HG03175 (cell line): ENCODE measurements at regions not wholly inside any gene's neighbourhood (a gene's known extent, or its start where the extent isn't known, plus 50 kb on each side); places are given as distances from the start of the nearest gene placed in this dataset.

Source experiments
- ATAC-seq: cut with Tn5 transposase; IDR thresholded peaks from one replicate; pipeline ENCODE4 v1.9.1; 2021; ENCODE audit warnings: mild to moderate bottlenecking, moderate library complexity; ENCODE audit not compliant: unreplicated experiment

- no peak for ATAC-seq
Measured at GRCh38 chr18:37956902-37957301, 391.3 kb upstream of the CELF4 start.

- ATAC-seq: no peak
Measured at GRCh38 chr18:37956020-37956419, 390.4 kb upstream of the CELF4 start.

GRCh38 chr18:37955201-37955600 lies 389.6 kb upstream of the CELF4 start:
- ATAC-seq: no peak

DNA sequence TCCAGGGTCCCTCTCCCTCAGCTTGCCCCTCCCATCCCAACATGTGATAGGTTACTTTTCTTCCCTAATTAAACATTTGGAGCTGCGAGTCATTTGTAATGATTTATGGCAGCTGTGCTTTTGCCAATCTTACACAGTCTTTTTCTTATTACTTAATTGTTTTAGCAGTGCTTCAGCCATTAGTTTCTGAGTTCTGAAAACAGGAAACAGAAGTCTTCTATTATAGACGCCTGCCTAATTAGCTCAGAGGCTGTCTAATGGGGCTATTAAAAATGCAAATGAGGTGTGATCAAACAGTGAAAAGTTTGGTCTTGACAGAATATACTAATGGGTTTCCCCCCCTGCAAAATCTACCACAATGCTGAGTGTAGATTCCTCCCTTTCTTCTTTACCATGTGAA lies 388.3 kb upstream of the CELF4 start:
- ATAC-seq: no peak

DNA sequence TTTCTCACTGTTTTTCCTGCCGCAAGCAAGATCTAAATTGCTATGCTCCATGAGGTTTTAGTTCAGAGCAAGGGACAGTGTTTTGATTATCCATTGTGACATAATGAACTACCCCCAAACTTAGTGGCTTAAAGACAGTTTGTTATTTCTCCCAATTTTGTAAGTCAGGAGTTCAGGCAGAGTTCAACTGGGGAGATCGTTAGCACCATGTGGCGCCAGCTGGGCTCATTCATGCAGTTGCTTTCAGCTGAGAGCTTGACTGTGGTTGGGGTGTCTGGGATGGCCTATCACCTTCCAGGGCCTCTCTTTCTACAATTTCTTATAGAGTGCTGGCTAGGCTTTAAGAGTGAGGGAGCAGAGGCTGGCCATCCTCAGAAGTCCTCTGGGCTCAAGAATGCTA lies 382.9 kb upstream of the CELF4 start:
- no peak for ATAC-seq

DNA sequence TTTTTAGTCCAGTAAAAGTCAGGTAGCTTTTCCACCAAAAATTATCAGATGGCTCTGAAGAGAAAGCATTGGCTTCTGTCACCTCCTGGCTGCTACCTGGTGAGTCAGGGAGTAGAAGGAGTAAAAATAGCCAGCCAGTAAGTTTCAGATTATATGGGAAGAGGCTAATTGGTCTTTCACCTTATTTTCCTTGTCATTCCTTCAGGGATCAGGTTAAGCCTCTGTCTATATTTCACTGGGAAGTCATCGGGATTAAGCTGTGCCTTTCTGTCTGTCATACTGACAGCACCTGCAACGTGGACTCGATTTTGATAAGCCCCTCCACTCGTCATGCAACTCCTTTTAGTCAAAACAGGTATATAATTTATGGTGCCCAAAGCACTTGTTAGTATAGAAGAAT lies 380.7 kb upstream of the CELF4 start:
- no peak for ATAC-seq

- no peak for ATAC-seq
Measured at GRCh38 chr18:37944700-37945270, 379.2 kb upstream of the CELF4 start.

DNA sequence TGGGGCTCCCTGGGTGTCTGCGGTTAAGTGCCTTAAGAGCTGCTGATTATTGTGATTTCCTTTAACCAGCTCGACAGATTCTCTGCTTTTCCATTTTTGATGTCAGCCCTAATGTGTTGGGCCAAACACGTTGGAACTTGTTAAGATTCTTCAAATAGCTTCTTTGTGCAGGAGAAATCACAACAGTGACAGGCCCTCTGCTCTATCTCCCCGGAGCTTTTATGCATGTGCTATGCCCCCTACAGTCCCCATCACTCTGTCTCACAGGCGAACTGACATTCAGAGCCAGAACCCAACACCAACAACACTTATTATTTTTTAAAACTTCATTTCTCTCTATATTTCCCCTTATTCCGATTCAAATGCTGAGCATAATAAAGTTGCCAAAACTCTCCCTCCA lies 371.7 kb upstream of the CELF4 start:
- ATAC-seq: no peak

DNA sequence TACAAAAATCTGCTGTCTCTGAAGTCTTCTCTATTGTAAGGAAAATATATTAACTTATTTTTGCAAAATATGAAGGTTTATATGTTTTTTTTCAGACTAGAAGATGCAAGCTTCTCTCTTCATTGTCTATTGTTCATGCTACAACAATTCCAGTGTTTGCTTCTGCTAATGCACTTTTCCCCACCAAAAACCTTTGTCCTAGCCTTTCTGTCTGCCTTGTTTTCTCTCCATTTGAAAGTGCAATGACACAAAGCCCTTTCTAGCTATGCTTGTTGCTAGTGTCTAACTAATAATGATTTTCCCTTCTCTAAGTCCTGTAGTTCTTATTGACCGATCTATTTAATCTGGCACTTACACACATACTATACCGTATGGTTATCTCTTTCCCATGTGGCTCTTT lies 369.5 kb upstream of the CELF4 start:
- ATAC-seq: no peak

GRCh38 chr18:37930640-37931039 lies 365.0 kb upstream of the CELF4 start:
- ATAC-seq: no peak

GRCh38 chr18:37922162-37922561 lies 356.6 kb upstream of the CELF4 start:
- no peak for ATAC-seq

DNA sequence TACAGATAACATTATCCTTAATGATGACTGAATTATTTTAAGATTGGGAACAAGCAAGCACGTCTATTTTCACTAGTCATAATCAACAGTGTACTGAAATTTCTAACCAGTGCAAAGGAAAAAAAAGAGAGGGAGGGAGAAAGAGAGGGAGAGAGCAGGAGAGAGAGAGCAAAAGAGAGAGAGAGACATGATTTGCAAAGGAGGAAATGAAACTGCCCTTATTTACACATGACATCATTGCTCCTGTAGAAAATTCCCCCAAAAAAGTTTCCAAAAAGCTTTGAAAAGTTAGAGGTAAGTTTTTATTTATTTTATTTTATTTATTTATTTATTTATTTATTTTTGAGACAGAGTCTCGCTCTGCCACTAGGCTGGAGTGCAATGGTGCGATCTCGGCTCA lies 355.3 kb upstream of the CELF4 start:
- ATAC-seq: no peak

DNA sequence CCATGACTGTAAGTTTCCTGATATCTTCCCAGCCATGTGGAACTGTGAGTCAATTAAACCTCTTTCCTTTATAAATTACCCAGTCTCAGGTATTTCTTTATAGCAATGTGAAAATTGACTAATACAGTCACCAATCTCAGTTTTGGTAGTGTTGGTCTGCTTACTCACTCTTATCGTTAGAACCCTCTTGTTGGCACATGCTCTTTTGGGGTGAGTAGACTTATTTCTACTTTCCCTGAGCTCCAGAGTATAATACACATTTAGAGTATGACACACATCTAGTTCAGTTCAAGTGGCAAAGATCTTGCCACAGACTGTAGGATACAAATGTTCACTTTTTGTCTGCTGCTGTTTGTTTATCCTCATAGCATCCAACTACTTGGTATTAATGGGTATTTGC lies 347.5 kb upstream of the CELF4 start:
- no peak for ATAC-seq

- no peak for ATAC-seq
Measured at GRCh38 chr18:37902344-37902743, 336.7 kb upstream of the CELF4 start.

DNA sequence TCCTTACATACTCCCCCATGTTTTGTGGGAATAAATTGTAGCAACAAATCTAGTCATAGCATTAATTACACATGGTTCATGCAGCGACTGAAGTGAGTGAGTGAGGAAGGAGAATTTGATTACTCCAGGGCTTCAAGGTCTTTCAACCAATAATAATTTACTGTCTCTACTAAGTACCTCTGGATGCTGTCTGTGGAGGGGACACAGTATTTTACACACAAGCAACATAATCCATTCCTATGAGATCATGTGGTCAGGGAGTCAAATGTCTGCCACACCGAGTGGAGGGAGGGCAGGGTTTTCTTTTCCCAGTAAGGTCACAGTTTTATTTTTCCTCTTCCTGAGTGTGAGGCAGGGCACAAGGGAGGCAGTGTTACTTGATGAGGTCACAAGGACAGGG lies 334.7 kb upstream of the CELF4 start:
- no peak for ATAC-seq

DNA sequence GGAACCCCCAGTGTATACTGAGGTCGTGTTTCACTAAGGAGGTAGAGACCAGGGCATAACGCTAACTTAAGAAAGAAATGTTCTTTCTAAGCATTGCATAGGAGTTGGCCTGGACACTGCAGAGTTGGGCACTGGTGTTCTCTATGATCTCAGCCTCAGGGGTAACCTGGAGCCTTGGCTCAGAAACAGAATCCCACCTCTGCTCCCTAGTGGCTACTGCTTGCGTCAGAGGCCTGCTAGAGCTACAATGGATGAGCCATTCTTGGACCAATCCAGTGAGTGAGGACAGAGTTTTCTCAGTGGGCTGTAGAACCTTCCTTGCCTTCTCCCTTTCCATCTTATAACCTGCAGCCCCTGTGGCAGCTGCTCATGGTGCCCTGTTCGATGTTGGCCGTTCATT lies 324.4 kb upstream of the CELF4 start:
- no peak for ATAC-seq

DNA sequence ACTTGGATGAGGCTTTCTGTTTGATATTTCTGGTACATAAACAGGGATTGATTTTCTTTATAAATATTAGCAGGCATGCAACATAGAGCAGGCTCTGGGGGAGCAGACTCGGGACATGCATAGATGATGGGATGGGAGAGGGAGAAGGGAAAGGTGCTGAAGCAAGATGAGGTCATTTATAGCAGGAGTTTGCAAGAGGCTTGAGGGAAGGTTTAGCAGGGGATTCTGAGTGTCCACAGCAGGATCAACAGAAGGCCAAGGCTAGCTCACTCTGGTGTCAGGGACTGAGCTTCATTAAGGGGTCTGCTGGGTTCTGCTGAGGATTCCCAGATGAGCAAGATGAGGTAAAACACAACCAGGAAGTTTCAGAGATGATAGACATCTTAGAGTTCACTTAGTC lies 309.1 kb upstream of the CELF4 start:
- no peak for ATAC-seq

DNA sequence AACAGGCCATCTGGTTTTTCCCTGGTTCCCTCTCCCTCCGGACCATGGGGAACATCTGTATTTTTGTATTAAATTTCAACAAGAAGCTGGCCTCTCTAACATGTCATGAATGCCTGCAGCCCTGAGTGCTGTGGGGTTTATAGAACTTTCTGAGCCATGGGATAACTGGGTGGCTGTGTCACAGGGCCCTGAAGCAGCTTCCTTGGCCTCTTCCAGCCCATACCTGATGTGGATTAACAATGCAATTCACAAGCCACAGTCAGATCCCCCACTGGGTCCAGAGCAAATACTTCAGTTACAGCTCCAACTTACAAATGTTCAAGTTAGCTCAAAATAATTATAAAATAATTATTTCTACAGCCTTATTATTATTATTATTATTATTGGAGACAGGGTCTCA lies 307.8 kb upstream of the CELF4 start:
- ATAC-seq: no peak

- ATAC-seq: no peak
Measured at GRCh38 chr18:37872562-37872961, 307.0 kb upstream of the CELF4 start.

DNA sequence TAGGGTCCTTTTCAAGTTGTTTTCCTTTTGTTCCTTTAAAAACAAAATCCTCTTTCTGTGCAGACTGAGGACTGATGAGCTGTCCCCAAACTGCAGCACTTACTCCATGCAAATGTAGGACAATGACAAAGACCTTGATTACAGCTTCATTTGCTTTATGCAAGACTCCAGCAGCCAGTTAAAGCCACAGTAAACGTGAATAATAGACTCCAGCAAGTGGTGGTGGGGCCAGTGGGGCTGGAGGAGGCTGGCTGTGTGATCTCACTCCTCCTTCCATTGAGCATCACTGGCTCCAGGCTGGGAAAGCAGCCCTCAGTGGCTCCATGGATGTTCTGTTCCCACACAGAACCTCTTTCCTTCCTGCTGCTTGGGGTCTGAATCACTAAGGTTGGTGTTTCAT lies 306.0 kb upstream of the CELF4 start:
- ATAC-seq: no peak

DNA sequence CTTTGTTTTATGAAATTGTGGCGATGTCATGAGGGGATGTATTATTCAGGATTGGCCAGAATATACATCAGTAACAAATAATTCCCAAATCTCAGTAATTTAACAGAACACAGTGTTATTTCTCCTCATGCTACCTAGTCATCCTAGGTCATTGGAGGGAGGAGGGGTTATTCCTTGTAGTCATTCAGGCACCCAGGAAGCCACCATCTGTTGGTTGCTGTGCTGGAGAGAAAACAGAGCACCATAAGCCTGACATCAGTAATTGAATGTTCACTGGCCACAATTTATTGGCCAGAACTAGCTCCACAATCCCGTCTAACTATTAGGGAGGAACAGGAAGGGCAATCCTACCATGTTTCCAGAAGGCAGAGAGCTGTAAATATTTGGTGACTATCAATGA lies 303.5 kb upstream of the CELF4 start:
- ATAC-seq: no peak

- ATAC-seq: no peak
Measured at GRCh38 chr18:37864122-37864521, 298.5 kb upstream of the CELF4 start.

GRCh38 chr18:37861981-37862380 lies 296.4 kb upstream of the CELF4 start:
- ATAC-seq: no peak

GRCh38 chr18:37854396-37854795 lies 288.8 kb upstream of the CELF4 start:
- no peak for ATAC-seq
